GM19025 (cell line): ENCODE measurements at regions not wholly inside any gene's neighbourhood (a gene's known extent, or its start where the extent isn't known, plus 50 kb on each side); places are given as distances from the start of the nearest gene placed in this dataset.

Source experiments
- ATAC-seq: cut with Tn5 transposase; IDR thresholded peaks from one replicate; pipeline ENCODE4 v1.9.1; 2021; ENCODE audit warnings: mild to moderate bottlenecking, low read depth, moderate library complexity; ENCODE audit not compliant: unreplicated experiment

- ATAC-seq = no peak
Observed at GRCh38 chr16:5415123-5415522, 317.5 kb upstream of the EEF2KMT start.

DNA sequence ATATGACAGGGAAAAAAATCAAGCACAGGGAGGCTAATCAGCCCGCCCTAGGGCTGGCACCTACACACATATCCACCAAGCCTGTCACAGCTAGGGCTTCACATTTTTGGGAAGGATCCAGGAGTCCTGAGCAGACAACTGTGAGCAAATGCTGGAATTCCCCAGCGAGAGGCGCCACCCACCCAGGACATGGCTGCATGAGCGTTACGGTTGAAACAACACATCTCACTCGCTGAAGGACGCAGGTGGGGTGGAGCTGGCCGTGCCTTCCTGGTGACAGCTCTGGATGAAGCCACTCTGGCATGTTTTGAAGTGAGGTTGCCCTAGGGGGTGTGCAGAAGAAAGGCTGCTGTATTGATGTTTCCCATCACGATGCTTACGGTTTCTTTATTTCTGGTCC lies 315.1 kb upstream of the EEF2KMT start:
- ATAC-seq = no peak

- no peak for ATAC-seq
Observed at GRCh38 chr16:5398203-5398602, 300.6 kb upstream of the EEF2KMT start.

DNA sequence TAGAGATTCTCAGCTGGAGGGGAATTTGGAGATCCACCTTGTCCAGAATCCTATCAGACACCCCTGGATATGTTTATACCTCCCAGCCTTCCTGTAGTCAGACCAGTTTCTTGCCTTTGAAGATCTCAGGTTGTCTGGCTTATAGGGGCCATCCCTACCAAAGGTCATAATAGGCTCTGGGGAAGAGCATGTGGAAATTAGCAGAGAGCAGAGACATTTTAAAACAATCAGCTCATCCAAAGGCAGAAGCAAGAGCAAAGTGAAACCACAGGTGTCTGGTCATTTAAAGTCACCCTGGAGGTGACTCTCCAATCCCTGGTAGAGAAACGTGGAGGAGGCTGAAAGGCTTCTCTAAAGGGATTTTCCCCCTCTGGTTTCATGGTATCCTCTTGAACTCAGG lies 299.3 kb upstream of the EEF2KMT start:
- ATAC-seq = no peak

GRCh38 chr16:5393070-5393469 lies 295.5 kb upstream of the EEF2KMT start:
- no peak for ATAC-seq

- ATAC-seq = no peak
Observed at GRCh38 chr16:5386989-5387388, 289.4 kb upstream of the EEF2KMT start.

DNA sequence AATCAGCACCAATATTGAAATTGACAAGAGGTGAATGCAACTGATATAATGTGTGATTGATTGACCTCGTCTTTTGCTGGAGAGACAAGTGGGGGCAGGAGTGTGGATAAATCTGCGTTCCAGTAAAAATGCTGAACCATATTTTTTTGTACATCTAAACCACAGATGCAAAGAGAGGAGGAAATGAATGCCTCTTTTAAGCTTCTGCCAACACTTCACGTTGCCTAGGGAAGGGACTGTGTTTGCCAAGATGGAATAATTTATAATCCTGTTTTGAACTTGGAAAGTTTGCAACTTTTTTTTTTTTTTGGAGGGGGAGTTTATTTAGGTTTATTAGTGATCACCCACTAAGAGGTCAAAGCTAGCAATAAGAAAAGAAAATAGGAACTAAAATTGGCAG lies 288.2 kb upstream of the EEF2KMT start:
- ATAC-seq = no peak

DNA sequence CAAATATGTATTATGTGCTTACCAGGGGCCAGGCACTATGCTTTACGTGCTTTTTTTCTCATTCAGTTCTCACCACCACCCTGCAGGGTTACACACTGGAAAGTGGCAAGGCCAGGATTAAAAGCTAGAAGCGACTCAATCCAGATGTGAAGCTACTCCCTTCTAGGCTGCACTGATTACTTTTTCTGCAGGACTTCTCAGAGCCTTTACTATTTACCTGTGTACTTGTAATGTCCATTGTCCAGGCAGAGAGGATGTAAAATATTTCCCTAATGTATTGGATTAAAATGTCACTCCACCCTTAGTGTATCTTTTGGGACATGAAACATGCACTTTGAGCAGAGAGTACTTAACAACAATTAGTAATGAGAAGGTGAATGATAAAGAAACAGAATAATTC lies 287.5 kb upstream of the EEF2KMT start:
- no peak for ATAC-seq

GRCh38 chr16:5383737-5384136 lies 286.1 kb upstream of the EEF2KMT start:
- ATAC-seq = no peak

- ATAC-seq = no peak
Observed at GRCh38 chr16:5382484-5382883, 284.9 kb upstream of the EEF2KMT start.

DNA sequence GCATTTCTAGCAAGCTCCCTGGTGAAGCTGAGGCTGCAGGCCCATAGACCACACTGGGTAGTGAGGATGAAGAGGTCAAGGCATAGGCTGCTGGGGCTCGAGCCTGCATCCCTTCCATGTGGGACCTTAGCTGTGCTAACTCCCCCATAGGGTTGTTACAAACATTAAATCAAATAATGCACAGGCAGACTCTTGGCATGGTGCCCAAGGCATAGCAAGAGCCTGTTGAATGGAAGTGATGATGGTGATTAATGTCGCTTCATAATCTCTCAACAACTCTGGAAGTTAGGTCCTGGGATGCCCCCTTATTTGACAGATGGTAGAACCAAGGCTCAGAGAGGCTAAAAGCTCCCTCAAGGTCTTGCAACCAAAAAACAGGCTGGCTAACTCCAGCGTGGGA lies 283.9 kb upstream of the EEF2KMT start:
- no peak for ATAC-seq

DNA sequence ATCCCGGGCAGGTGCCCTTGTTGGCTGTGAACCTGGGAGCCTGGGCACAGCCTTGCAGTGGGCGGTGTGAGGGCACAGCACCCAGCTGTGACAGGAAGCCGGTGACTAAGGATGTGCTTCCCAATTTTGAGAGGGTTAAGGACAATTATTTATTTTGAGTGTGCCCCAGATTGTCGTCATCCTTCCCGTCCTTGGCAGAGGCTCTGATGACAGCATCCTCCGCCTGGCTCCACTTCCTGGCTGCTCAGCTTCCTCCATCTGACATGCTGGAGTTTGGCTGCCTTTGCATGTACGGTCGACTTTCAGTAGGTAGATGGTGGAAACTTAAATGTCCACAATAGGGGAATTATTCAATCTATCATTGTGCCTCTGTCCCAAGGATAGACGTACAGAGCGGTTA lies 282.4 kb upstream of the EEF2KMT start:
- ATAC-seq = no peak

GRCh38 chr16:5378531-5378930 lies 280.9 kb upstream of the EEF2KMT start:
- no peak for ATAC-seq

GRCh38 chr16:5377280-5377898 lies 279.8 kb upstream of the EEF2KMT start:
- no peak for ATAC-seq

- ATAC-seq = no peak
Observed at GRCh38 chr16:5374184-5374583, 276.6 kb upstream of the EEF2KMT start.

GRCh38 chr16:5367951-5368350 lies 270.4 kb upstream of the EEF2KMT start:
- no peak for ATAC-seq

DNA sequence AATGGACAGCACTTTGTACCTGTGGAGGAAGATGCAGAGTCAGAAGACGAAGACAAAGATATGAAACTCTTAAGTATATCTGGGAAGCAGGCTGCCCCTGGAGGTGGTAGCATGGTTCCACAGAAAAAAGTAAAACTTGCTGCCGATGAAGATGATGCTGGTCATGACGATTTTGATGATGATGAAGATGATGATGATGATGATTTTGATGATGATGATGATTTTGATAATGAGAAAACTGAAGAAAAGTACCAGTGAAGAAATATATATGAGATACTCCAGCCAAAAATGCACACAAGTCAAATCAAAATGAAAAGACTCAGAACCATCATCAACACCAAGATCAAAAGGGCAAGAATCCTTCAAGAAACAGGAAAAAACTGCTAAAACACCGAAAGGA lies 268.5 kb upstream of the EEF2KMT start:
- ATAC-seq = no peak

- ATAC-seq = no peak
Observed at GRCh38 chr16:5364186-5364585, 266.6 kb upstream of the EEF2KMT start.

DNA sequence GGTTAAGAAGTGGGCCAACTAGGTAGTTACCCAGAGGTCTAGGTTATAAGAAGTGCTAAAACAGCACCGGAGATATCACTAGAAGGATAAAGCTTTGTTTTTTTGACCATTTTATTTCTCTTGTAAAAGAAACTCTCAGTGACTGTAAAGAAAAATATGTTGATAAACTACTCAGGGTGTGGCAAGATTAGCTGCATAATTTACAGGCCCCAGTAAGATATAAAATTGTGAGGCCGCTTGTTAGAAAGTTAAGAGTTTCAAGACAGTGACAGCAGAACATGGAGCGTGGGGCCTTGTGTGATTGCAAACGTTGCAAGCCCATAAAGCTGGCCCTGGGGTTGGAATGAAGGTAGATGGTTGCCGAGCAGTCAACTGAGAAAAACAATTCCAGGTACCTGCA lies 263.7 kb upstream of the EEF2KMT start:
- no peak for ATAC-seq

DNA sequence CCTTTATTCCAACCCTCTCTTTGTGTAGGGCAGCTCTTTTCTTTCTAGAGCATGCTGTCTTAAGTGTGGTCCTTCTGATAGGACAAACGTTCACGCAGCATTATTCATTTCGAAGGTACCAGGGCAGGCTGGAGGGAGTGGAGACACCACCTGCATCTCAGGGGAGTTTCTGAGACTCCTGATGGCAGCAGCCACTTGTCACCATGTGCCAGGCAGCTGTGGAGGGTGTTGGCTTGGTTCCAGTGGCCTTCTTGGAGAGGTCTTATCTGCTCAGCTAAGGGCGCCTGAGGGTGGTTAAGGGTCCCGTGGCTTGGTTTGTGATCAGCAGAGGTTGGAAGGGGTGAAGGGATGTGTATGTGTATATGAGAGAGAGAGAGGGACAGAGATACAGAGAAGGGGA lies 257.1 kb upstream of the EEF2KMT start:
- no peak for ATAC-seq

GRCh38 chr16:5349670-5350517 lies 252.3 kb upstream of the EEF2KMT start:
- ATAC-seq = no peak

GRCh38 chr16:5349101-5349500 lies 251.5 kb upstream of the EEF2KMT start:
- ATAC-seq = no peak
